Neural progenitor cell (in vitro differentiated cells): ENCODE measurements at regions not wholly inside any gene's neighbourhood (a gene's known extent, or its start where the extent isn't known, plus 50 kb on each side); places are given as distances from the start of the nearest gene placed in this dataset.

Source experiments
- DNase-seq: peaks from one replicate; pipeline ENCODE4 v3.0.0-alpha.2; 2016; ENCODE audit warnings: low spot score
- H2AFZ ChIP-seq: fragments of 200-600 bp; sonication (generic); replicated peaks from 2 replicates; pipeline ENCODE4 v1.6.1; 2016; ENCODE audit warnings: antibody characterized with exemption
- H3F3A ChIP-seq: fragments of 200-600 bp; sonication (generic); 2 replicates; pipeline ENCODE4 v1.6.1; 2016; ENCODE audit warnings: antibody characterized with exemption, low read depth
- H3K27ac ChIP-seq: fragments of 200-600 bp; sonication (generic); 2 replicates; pipeline ENCODE4 v1.5.1; 2016; ENCODE audit warnings: mild to moderate bottlenecking
- H3K27me3 ChIP-seq: fragments of 200-600 bp; sonication (generic); 2 replicates; pipeline ENCODE4 v1.6.1; 2016; ENCODE audit warnings: mild to moderate bottlenecking, moderate library complexity
- H3K36me3 ChIP-seq: fragments of 200-600 bp; sonication (generic); 2 replicates; pipeline ENCODE4 v1.5.1; 2016
- H3K4me1 ChIP-seq: fragments of 200-600 bp; sonication (generic); 2 replicates; pipeline ENCODE4 v1.6.1; 2016; ENCODE audit warnings: mixed run types
- H3K4me2 ChIP-seq: fragments of 200-600 bp; sonication (generic); 2 replicates; pipeline ENCODE4 v1.6.1; 2016
- H3K4me3 ChIP-seq: fragments of 200-600 bp; sonication (generic); 2 replicates; pipeline ENCODE4 v1.5.1; 2016
- H3K79me2 ChIP-seq: fragments of 200-600 bp; sonication (generic); 2 replicates; pipeline ENCODE4 v1.6.1; 2016; ENCODE audit warnings: low read depth
- H3K9ac ChIP-seq: fragments of 200-600 bp; sonication (generic); 2 replicates; pipeline ENCODE4 v1.6.1; 2016
- H3K9me3 ChIP-seq: fragments of 200-600 bp; sonication (generic); 2 replicates; pipeline ENCODE4 v1.5.1; 2016; ENCODE audit warnings: low read depth
- H4K20me1 ChIP-seq: fragments of 200-600 bp; sonication (generic); 2 replicates; pipeline ENCODE4 v1.6.1; 2016; ENCODE audit warnings: low read depth
- H3K27ac Mint-ChIP-seq: 3 replicates; pipeline ENCODE4 v1.8.0; 2021; ENCODE audit warnings: mixed read lengths
- H3K27me3 Mint-ChIP-seq: 2 replicates; pipeline ENCODE4 v1.8.0; 2022; ENCODE audit warnings: low read depth, mild to moderate bottlenecking, inconsistent platforms, moderate library complexity, mixed read lengths; ENCODE audit not compliant: insufficient read depth
- H3K36me3 Mint-ChIP-seq: 3 replicates; pipeline ENCODE4 v1.8.0; 2021; ENCODE audit warnings: mixed read lengths
- H3K4me1 Mint-ChIP-seq: 3 replicates; pipeline ENCODE4 v1.8.0; 2021; ENCODE audit warnings: mixed read lengths
- H3K4me3 Mint-ChIP-seq: 3 replicates; pipeline ENCODE4 v1.8.0; 2021; ENCODE audit warnings: mild to moderate bottlenecking, moderate library complexity, mixed read lengths
- H3K9me3 Mint-ChIP-seq: 3 replicates; pipeline ENCODE4 v1.8.0; 2020; ENCODE audit warnings: mixed read lengths
- CTCF ChIP-seq: fragments of 200-600 bp; sonication (generic); IDR thresholded peaks from 2 replicates; pipeline ENCODE4 v1.5.1; 2017; ENCODE audit warnings: antibody characterized with exemption, mild to moderate bottlenecking
- EZH2 ChIP-seq: fragments of 200-600 bp; sonication (generic); IDR thresholded peaks from 2 replicates; pipeline ENCODE4 v1.6.1; 2017; ENCODE audit warnings: antibody characterized with exemption, mild to moderate bottlenecking, moderate library complexity
- EZH2phosphoT487 ChIP-seq: fragments of 200-600 bp; sonication (generic); IDR thresholded peaks from 2 replicates; pipeline ENCODE4 v1.6.1; 2017; ENCODE audit warnings: antibody characterized with exemption

GRCh38 chr12:68445824-68446223 is 113.7 kb upstream of the MDM1 start:
- H3K79me2 ChIP-seq: no peaks in the 10 kb centered on the region
- H3K4me3 ChIP-seq: no peak overlapping the region
- no peak for TF ChIP-seq EZH2phosphoT487
- no peak for TF ChIP-seq EZH2
- TF ChIP-seq CTCF: no peak
- H3K9ac ChIP-seq: no peak overlapping the region
- H3K9me3 ChIP-seq: peaks cover 14% of the 10 kb centered on the region
- Mint-ChIP-seq H3K36me3 (peaks cover 5% of the 10 kb centered on the region), H3K4me1 (peaks cover 28% of the 10 kb centered on the region), H3K9me3 (peaks cover 29% of the 10 kb centered on the region), H3K27me3 (peaks cover 5% of the 10 kb centered on the region), H3K4me3 (no peak overlapping the region), H3K27ac (no peak overlapping the region)
- peak overlapping the region; percentile 88 for H3K27ac ChIP-seq
- H4K20me1 ChIP-seq: no peaks in the 10 kb centered on the region
- no peaks in the 10 kb centered on the region for H3K27me3 ChIP-seq
- peaks cover 3% of the 10 kb centered on the region for H3K36me3 ChIP-seq
- H3F3A ChIP-seq: peaks cover 34% of the 10 kb centered on the region
- peak overlapping the region; percentile 24 for H3K4me2 ChIP-seq
- no peak for DNase-seq
- H2AFZ ChIP-seq: peak overlapping the region; percentile 57
- peaks cover 27% of the 10 kb centered on the region for H3K4me1 ChIP-seq

DNA sequence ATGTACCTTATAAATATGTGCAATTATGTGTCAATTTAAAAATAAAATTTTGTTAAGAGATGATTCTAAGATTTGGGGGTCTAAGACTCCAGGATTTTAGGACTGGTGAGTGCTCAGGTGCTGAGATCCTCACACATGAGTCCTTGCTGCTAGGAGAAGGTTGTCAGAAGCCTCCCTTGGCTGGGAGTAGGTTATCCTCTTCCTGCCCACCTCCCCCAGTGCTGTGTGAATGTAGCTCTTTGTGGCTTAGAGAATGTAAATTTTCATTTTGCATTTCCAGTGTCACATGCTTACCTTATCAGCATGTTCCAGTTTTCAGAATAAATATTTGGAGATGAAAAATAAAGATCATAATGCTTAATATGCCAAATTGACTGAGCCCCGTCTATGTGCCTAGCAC is 114.2 kb upstream of the MDM1 start:
- H3K4me1 ChIP-seq: peaks cover 27% of the 10 kb centered on the region
- no peak overlapping the region for H2AFZ ChIP-seq
- Mint-ChIP-seq H3K4me3 (no peak overlapping the region), H3K36me3 (peaks cover 5% of the 10 kb centered on the region), H3K27ac (no peak overlapping the region), H3K4me1 (peaks cover 33% of the 10 kb centered on the region), H3K9me3 (peaks cover 29% of the 10 kb centered on the region), H3K27me3 (peaks cover 5% of the 10 kb centered on the region)
- peak overlapping the region; percentile 88 for H3K27ac ChIP-seq
- no peaks in the 10 kb centered on the region for H3K27me3 ChIP-seq
- peaks cover 3% of the 10 kb centered on the region for H3K36me3 ChIP-seq
- peak overlapping the region; percentile 64 for H3K4me2 ChIP-seq
- DNase-seq: no peak
- no peaks in the 10 kb centered on the region for H4K20me1 ChIP-seq
- H3K4me3 ChIP-seq: peak overlapping the region; percentile 9
- H3K9ac ChIP-seq: no peak overlapping the region
- TF ChIP-seq EZH2 (no peak), CTCF (no peak), EZH2phosphoT487 (no peak)
- H3K79me2 ChIP-seq: no peaks in the 10 kb centered on the region
- peaks cover 34% of the 10 kb centered on the region for H3F3A ChIP-seq
- peaks cover 14% of the 10 kb centered on the region for H3K9me3 ChIP-seq

GRCh38 chr12:68446901-68447796 is 115.0 kb upstream of the MDM1 start:
- Mint-ChIP-seq H3K27ac (peak overlapping the region; percentile 22), H3K4me3 (peak overlapping the region; percentile 37)
- H3K4me2 ChIP-seq: peak overlapping the region; percentile 64

More at GRCh38 chr12:68446901-68447796, 115.0 kb upstream of the MDM1 start:
- Histone ChIP-seq H3K9me3 (peaks cover 14% of the 10 kb centered on the region), H3K4me3 (peak overlapping the region; percentile 17), H3K79me2 (no peaks in the 10 kb centered on the region), H3K27ac (peak overlapping the region; percentile 88), H4K20me1 (no peaks in the 10 kb centered on the region), H3K27me3 (no peaks in the 10 kb centered on the region), H3K4me1 (peaks cover 27% of the 10 kb centered on the region), H3K9ac (no peak overlapping the region), H2AFZ (no peak overlapping the region), H3K36me3 (peaks cover 3% of the 10 kb centered on the region), H3F3A (peaks cover 34% of the 10 kb centered on the region)
- Mint-ChIP-seq H3K9me3 (peaks cover 25% of the 10 kb centered on the region), H3K4me1 (peaks cover 38% of the 10 kb centered on the region), H3K36me3 (peaks cover 5% of the 10 kb centered on the region), H3K27me3 (peaks cover 5% of the 10 kb centered on the region)
- peak; percentile 90 for DNase-seq
- TF ChIP-seq EZH2 (no peak), CTCF (no peak), EZH2phosphoT487 (no peak)
